ENCODE measurements at regions not wholly inside any gene's neighbourhood (a gene's known extent, or its start where the extent isn't known, plus 50 kb on each side); places are given as distances from the start of the nearest gene placed in this dataset.

GRCh38 chr6:50549475-50549874 is 163.9 kb upstream of the TFAP2D start:
- TF ChIP-seq POLR2A (IDR thresholded peaks at IDR 0.05; ENCODE audit: low read depth, low read length) = no peak
- TF ChIP-seq, protein P1, sequence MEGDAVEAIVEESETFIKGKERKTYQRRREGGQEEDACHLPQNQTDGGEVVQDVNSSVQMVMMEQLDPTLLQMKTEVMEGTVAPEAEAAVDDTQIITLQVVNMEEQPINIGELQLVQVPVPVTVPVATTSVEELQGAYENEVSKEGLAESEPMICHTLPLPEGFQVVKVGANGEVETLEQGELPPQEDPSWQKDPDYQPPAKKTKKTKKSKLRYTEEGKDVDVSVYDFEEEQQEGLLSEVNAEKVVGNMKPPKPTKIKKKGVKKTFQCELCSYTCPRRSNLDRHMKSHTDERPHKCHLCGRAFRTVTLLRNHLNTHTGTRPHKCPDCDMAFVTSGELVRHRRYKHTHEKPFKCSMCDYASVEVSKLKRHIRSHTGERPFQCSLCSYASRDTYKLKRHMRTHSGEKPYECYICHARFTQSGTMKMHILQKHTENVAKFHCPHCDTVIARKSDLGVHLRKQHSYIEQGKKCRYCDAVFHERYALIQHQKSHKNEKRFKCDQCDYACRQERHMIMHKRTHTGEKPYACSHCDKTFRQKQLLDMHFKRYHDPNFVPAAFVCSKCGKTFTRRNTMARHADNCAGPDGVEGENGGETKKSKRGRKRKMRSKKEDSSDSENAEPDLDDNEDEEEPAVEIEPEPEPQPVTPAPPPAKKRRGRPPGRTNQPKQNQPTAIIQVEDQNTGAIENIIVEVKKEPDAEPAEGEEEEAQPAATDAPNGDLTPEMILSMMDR (conservative IDR thresholded peaks at IDR 0.05; ENCODE audit: low read depth, low read length) = no peak
- no peak for TF ChIP-seq MAZ (IDR thresholded peaks at IDR 0.05; ENCODE audit: borderline replicate concordance, low read depth, low read length)
- TF ChIP-seq ELK1 (IDR thresholded peaks at IDR 0.05; ENCODE audit: borderline replicate concordance, low read depth, low read length) = no peak
- no peak for TF ChIP-seq RFX5 (IDR thresholded peaks at IDR 0.05; ENCODE audit: low read depth, low read length)
- no peak for TF ChIP-seq RAD21 (IDR thresholded peaks at IDR 0.05; ENCODE audit: low read length)
